Ishikawa (cell line): ENCODE measurements at regions not wholly inside any gene's neighbourhood (a gene's known extent, or its start where the extent isn't known, plus 50 kb on each side); places are given as distances from the start of the nearest gene placed in this dataset.

ENCODE experiments used
- CEBPB ChIP-seq: IDR thresholded peaks from 2 replicates; pipeline ENCODE4 v1.6.1; 2012
- CREB1 ChIP-seq: IDR thresholded peaks from 2 replicates; pipeline ENCODE4 v1.6.1; 2012; ENCODE audit warnings: low read depth
- EGR1 ChIP-seq: IDR thresholded peaks from 2 replicates; pipeline ENCODE4 v1.6.1; 2012
- EP300 ChIP-seq: IDR thresholded peaks from 2 replicates; pipeline ENCODE4 v1.6.1; 2012; ENCODE audit warnings: borderline replicate concordance
- RAD21 ChIP-seq: IDR thresholded peaks from 2 replicates; pipeline ENCODE4 v1.6.1; 2012; ENCODE audit warnings: low read depth
- TAF1 ChIP-seq: IDR thresholded peaks from 2 replicates; pipeline ENCODE4 v1.6.1; 2012; ENCODE audit warnings: low read depth, mild to moderate bottlenecking
- YY1 ChIP-seq: IDR thresholded peaks from 2 replicates; pipeline ENCODE4 v1.6.1; 2012; ENCODE audit warnings: low read depth
- ZBTB7A ChIP-seq: IDR thresholded peaks from 2 replicates; pipeline ENCODE4 v1.6.1; 2012; ENCODE audit warnings: low read depth
- TF ChIP-seq, protein P1 (sequence below): IDR thresholded peaks from 2 replicates; pipeline ENCODE4 v1.6.1; 2012
- TF ChIP-seq, protein P2 (sequence below): IDR thresholded peaks from 2 replicates; pipeline ENCODE4 v1.6.1; 2012; ENCODE audit warnings: low read depth, mild to moderate bottlenecking
- TF ChIP-seq, protein P3 (sequence below): IDR thresholded peaks from 2 replicates; pipeline ENCODE4 v1.6.1; 2012

DNA sequence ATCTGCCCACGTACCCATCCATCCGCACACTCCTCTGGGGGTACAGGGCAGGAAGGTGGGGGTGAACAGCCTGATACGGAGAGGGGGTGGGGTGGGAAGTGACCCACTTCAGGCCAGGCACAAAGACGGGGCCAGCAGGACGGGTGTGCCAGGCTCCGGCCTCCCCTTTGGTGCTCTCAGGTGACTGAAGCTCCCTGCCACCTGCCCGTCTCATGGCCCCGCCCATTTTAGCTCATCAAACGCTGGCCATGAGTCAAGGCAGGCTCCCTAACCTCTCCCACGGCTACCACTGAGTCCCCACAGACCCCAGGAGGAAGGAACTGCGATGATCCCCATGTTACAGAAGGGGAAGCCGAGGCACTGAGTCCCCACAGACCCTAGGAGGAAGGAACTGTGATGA is 109.6 kb downstream of the CRYAA start:
- TF ChIP-seq TAF1: no peak
- no peak for TF ChIP-seq EGR1
- TF ChIP-seq EP300: no peak
- TF ChIP-seq, protein P1, sequence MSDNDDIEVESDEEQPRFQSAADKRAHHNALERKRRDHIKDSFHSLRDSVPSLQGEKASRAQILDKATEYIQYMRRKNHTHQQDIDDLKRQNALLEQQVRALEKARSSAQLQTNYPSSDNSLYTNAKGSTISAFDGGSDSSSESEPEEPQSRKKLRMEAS: no peak
- no peak for TF ChIP-seq CEBPB
- TF ChIP-seq CREB1: no peak
- TF ChIP-seq RAD21: no peak
- TF ChIP-seq, protein P2, sequence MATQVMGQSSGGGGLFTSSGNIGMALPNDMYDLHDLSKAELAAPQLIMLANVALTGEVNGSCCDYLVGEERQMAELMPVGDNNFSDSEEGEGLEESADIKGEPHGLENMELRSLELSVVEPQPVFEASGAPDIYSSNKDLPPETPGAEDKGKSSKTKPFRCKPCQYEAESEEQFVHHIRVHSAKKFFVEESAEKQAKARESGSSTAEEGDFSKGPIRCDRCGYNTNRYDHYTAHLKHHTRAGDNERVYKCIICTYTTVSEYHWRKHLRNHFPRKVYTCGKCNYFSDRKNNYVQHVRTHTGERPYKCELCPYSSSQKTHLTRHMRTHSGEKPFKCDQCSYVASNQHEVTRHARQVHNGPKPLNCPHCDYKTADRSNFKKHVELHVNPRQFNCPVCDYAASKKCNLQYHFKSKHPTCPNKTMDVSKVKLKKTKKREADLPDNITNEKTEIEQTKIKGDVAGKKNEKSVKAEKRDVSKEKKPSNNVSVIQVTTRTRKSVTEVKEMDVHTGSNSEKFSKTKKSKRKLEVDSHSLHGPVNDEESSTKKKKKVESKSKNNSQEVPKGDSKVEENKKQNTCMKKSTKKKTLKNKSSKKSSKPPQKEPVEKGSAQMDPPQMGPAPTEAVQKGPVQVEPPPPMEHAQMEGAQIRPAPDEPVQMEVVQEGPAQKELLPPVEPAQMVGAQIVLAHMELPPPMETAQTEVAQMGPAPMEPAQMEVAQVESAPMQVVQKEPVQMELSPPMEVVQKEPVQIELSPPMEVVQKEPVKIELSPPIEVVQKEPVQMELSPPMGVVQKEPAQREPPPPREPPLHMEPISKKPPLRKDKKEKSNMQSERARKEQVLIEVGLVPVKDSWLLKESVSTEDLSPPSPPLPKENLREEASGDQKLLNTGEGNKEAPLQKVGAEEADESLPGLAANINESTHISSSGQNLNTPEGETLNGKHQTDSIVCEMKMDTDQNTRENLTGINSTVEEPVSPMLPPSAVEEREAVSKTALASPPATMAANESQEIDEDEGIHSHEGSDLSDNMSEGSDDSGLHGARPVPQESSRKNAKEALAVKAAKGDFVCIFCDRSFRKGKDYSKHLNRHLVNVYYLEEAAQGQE: no peak
- no peak for TF ChIP-seq ZBTB7A
- TF ChIP-seq YY1: no peak
- TF ChIP-seq, protein P3, sequence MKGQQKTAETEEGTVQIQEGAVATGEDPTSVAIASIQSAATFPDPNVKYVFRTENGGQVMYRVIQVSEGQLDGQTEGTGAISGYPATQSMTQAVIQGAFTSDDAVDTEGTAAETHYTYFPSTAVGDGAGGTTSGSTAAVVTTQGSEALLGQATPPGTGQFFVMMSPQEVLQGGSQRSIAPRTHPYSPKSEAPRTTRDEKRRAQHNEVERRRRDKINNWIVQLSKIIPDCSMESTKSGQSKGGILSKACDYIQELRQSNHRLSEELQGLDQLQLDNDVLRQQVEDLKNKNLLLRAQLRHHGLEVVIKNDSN: no peak
